RWPE2 (cell line): ENCODE measurements at regions not wholly inside any gene's neighbourhood (a gene's known extent, or its start where the extent isn't known, plus 50 kb on each side); places are given as distances from the start of the nearest gene placed in this dataset.

Experiments
- ATAC-seq: fragments of 200-7000 bp; cut with Tn5 transposase; 3 replicates; pipeline ENCODE4 v1.9.1; 2021; ENCODE audit warnings: low read depth
- DNase-seq: peaks from one replicate; pipeline ENCODE4 v3.0.0-alpha.2; 2020; ENCODE audit warnings: low spot score
- H3K27ac ChIP-seq: fragments of 450-650 bp; 2 replicates; pipeline ENCODE4 v1.5.1; 2017; ENCODE audit warnings: mild to moderate bottlenecking; ENCODE audit not compliant: poor library complexity, severe bottlenecking
- H3K27me3 ChIP-seq: fragments of 250-450 bp; sonication (Bioruptor Pico); 2 replicates; pipeline ENCODE4 v1.5.1; 2021; ENCODE audit warnings: mild to moderate bottlenecking, moderate library complexity; ENCODE audit not compliant: insufficient read depth, poor library complexity, severe bottlenecking
- H3K36me3 ChIP-seq: fragments of 250-450 bp; sonication (Bioruptor Pico); 2 replicates; pipeline ENCODE4 v1.5.1; 2020; ENCODE audit warnings: low read depth, mild to moderate bottlenecking, moderate library complexity
- H3K4me1 ChIP-seq: fragments of 250-450 bp; sonication (Bioruptor Pico); 2 replicates; pipeline ENCODE4 v1.5.1; 2021; ENCODE audit warnings: mild to moderate bottlenecking, moderate library complexity; ENCODE audit not compliant: insufficient read depth, poor library complexity, severe bottlenecking
- H3K4me3 ChIP-seq: fragments of 250-450 bp; sonication (Bioruptor Pico); 2 replicates; pipeline ENCODE4 v1.5.1; 2021; ENCODE audit warnings: mild to moderate bottlenecking, moderate library complexity; ENCODE audit not compliant: severe bottlenecking
- H3K9me3 ChIP-seq: fragments of 250-450 bp; sonication (Bioruptor Pico); 2 replicates; pipeline ENCODE4 v1.5.1; 2021; ENCODE audit warnings: mild to moderate bottlenecking, moderate library complexity; ENCODE audit not compliant: severe bottlenecking
- CTCF ChIP-seq: fragments of 450-650 bp; IDR thresholded peaks from one replicate; pipeline ENCODE4 v1.5.1; 2017; ENCODE audit warnings: mild to moderate bottlenecking, moderate library complexity; ENCODE audit not compliant: poor library complexity, severe bottlenecking

GRCh38 chr3:65284546-65284945, 596.7 kb upstream of the ADAMTS9 start:
- Histone ChIP-seq H3K9me3 (no peaks in the 10 kb centered on the region), H3K36me3 (no peaks in the 10 kb centered on the region), H3K4me1 (no peaks in the 10 kb centered on the region), H3K27me3 (no peaks in the 10 kb centered on the region), H3K4me3 (no peak overlapping the region), H3K27ac (no peak overlapping the region)
- no peak for TF ChIP-seq CTCF
- no peak for DNase-seq
- ATAC-seq: no peak

GRCh38 chr3:65279225-65279782, 591.5 kb upstream of the ADAMTS9 start:
- no peaks in the 10 kb centered on the region for H3K27me3 ChIP-seq
- no peak for ATAC-seq
- no peaks in the 10 kb centered on the region for H3K9me3 ChIP-seq
- no peak overlapping the region for H3K4me3 ChIP-seq
- H3K36me3 ChIP-seq: no peaks in the 10 kb centered on the region
- DNase-seq: no peak
- no peaks in the 10 kb centered on the region for H3K4me1 ChIP-seq
- no peak for TF ChIP-seq CTCF
- H3K27ac ChIP-seq: no peak overlapping the region

- Histone ChIP-seq H3K36me3 (no peaks in the 10 kb centered on the region), H3K4me3 (no peak overlapping the region), H3K4me1 (no peaks in the 10 kb centered on the region), H3K27me3 (no peaks in the 10 kb centered on the region), H3K27ac (no peak overlapping the region), H3K9me3 (no peaks in the 10 kb centered on the region)
- ATAC-seq (no peak), DNase-seq (no peak)
- TF ChIP-seq CTCF: no peak
Measured at GRCh38 chr3:65277798-65278197, 590.0 kb upstream of the ADAMTS9 start.

GRCh38 chr3:65276551-65276950, 588.8 kb upstream of the ADAMTS9 start:
- no peak for TF ChIP-seq CTCF
- Histone ChIP-seq H3K4me1 (no peaks in the 10 kb centered on the region), H3K27me3 (no peaks in the 10 kb centered on the region), H3K36me3 (no peaks in the 10 kb centered on the region), H3K4me3 (no peak overlapping the region), H3K9me3 (no peaks in the 10 kb centered on the region), H3K27ac (no peak overlapping the region)
- DNase-seq: no peak
- ATAC-seq: no peak

GRCh38 chr3:65268426-65268825, 580.6 kb upstream of the ADAMTS9 start:
- TF ChIP-seq CTCF: no peak
- no peak for ATAC-seq
- no peaks in the 10 kb centered on the region for H3K9me3 ChIP-seq
- no peak overlapping the region for H3K27ac ChIP-seq
- no peak overlapping the region for H3K4me3 ChIP-seq
- no peak for DNase-seq
- H3K27me3 ChIP-seq: no peaks in the 10 kb centered on the region
- H3K36me3 ChIP-seq: no peaks in the 10 kb centered on the region
- no peaks in the 10 kb centered on the region for H3K4me1 ChIP-seq
